NB4 (cell line): ENCODE measurements at regions not wholly inside any gene's neighbourhood (a gene's known extent, or its start where the extent isn't known, plus 50 kb on each side); places are given as distances from the start of the nearest gene placed in this dataset.

Experiments used
- MYC ChIP-seq: IDR thresholded peaks from 2 replicates; pipeline ENCODE4 v1.6.1; 2011; ENCODE audit warnings: low read depth, low read length
- POLR2A ChIP-seq: IDR thresholded peaks from 2 replicates; pipeline ENCODE4 v1.6.1; 2011; ENCODE audit warnings: mild to moderate bottlenecking; ENCODE audit not compliant: insufficient read length; ENCODE audit errors: extremely low read depth
- TF ChIP-seq, protein P1 (sequence below): IDR thresholded peaks from one replicate; pipeline ENCODE4 v1.5.1; 2012; ENCODE audit warnings: low read depth, low read length

DNA sequence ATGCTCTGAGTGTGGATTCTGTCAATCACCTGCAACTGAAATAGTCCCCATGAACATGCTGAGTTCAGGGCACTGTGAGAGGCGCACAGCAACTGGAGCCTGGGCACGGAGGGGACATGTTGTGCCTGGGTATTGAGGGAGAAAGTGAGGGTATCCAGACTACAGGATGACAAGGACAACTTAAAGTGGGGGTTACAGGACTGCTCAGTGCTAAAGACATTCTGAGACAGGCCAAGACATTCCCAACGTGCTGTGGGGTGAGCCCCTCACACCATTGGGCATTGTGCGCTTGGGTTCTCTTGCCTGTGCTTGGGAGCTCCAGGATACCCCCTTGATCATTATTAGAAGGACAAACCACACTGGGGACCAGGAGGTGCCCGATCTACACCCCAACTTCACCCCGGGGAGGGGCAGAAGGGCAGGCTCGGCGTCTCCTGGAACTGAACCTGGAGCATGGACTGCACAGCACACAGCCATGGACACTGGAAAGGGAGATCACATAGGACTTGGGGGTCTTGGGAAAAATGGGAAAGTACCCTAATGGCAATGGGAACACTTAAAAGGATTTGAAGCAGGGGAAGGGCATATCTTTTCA, 72.5 kb upstream of the HDAC4 start:
- TF ChIP-seq, protein P1, sequence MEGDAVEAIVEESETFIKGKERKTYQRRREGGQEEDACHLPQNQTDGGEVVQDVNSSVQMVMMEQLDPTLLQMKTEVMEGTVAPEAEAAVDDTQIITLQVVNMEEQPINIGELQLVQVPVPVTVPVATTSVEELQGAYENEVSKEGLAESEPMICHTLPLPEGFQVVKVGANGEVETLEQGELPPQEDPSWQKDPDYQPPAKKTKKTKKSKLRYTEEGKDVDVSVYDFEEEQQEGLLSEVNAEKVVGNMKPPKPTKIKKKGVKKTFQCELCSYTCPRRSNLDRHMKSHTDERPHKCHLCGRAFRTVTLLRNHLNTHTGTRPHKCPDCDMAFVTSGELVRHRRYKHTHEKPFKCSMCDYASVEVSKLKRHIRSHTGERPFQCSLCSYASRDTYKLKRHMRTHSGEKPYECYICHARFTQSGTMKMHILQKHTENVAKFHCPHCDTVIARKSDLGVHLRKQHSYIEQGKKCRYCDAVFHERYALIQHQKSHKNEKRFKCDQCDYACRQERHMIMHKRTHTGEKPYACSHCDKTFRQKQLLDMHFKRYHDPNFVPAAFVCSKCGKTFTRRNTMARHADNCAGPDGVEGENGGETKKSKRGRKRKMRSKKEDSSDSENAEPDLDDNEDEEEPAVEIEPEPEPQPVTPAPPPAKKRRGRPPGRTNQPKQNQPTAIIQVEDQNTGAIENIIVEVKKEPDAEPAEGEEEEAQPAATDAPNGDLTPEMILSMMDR: no peak
- TF ChIP-seq POLR2A: no peak
- TF ChIP-seq MYC: no peak
